ENCODE measurements at regions not wholly inside any gene's neighbourhood (a gene's known extent, or its start where the extent isn't known, plus 50 kb on each side); places are given as distances from the start of the nearest gene placed in this dataset.

DNA sequence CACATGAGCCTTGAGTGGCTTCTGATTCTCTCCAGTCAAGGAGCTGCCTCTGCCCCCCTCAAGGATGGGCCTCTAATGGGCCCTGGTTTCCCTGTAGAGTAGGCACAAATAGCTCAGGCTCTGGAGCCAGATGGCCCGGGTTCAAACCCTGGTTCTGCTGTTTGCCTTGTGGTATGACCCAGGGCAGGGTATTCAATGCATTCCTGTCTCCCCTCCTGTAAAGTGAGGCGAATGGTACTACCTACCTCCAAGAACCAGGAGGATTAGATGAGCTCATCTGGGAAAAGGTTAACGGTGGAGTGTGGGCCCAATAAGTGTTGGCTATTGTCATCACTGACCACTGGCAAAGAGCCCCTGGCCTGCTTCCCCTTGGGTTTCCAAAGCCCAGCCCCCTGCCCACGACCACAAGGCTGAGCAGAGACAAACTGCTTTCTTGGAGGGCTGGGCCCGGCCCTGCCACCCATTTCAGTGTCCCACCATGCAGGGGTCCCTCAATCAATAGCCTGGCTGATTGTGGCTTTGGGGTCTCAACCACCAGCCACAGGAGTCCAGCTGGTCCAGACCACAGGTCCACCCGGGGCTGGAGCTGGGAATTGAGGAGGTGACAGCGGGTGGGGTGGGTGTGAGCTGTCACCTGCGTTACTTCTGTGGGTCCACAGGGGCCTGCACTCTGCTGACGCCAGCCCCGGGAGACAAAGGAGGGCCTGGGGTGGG, 115.6 kb upstream of the RUNX3 start:
- DNase-seq = peak in 2 of 10 donors; percentile 55 to 69
- intact Hi-C loops (cut with DNase I) = no loop called here

GRCh38 chr1:25043228-25043580, 113.1 kb upstream of the RUNX3 start:
- intact Hi-C loops (cut with DNase I) = no loop called here
- DNase-seq = peak in 2 of 10 donors; percentile 52 to 62

DNA sequence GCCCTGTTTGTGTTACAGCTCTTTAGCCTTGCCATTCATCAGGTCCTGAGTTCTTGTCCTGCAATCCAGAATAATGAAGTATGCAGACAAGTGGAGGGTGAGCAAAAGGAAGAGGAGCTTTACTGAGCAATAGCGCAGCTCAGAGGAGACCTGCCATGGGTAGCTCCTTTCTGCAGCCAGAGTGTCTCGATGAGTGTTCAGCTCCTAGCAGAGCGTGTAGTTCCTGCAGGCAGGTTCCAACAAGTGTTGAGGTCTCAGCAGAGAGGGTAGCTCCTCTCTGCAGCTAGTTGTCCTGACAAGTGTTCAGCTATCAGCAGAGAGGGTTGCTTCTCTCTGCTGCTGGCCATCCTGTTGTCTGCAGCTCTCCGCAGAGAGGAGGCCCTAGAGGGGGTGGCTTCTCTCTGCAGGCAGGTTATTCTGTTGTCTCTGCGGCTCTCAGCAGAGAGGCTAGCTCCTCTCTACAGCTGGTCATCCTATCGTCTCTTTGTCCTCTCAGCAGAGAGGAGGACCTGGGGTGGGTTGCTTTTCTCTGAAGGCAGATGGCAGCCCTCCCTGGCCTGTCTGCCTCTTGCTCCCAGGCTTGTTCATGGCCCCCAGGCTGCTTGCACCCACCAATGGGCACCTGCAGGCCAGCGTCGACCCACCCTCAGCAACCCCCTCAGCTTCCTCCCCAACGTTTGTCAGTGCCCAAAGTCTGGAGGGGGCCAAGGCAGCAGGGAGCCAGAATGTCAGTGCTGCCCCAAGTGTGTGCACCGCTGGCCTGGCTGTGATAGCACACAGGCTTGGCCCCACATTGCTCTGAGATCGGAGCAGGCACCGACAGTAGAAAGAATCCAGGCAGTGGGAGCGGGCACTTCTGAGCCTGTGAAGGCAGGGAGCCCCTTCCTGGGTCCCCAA, 112.5 kb upstream of the RUNX3 start:
- intact Hi-C loops (cut with DNase I) = no loop called here
- DNase-seq = peak in 2 of 10 donors; percentile 41 to 73

DNA sequence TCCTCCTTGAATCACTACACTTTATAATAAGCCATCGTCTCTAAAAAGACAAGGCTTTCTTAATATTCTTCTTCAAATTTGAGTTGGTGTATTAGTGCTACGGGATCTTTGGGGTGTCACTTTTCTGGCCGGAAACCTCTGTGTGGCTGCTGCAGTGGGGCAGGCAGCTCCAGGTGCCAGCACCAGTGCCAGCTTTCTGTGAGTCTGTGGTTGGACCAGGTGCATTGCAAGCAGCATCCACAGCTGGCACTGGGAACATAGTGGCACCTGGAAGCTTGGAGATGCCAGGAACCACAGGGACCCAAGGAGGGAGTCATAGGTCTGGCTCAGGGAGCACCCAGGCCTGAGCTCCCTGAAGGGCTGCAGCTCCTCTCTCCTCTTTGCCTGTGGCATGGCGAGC, 111.8 kb upstream of the RUNX3 start:
- intact Hi-C loops (cut with DNase I) = no loop called here
- peak in 2 of 10 donors; percentile 4 to 61 for DNase-seq

GRCh38 chr1:25040122-25040685, 110.1 kb upstream of the RUNX3 start:
- intact Hi-C loops (cut with DNase I) = no loop called here
- DNase-seq = peak in 2 of 10 donors; percentile 40 to 77

DNA sequence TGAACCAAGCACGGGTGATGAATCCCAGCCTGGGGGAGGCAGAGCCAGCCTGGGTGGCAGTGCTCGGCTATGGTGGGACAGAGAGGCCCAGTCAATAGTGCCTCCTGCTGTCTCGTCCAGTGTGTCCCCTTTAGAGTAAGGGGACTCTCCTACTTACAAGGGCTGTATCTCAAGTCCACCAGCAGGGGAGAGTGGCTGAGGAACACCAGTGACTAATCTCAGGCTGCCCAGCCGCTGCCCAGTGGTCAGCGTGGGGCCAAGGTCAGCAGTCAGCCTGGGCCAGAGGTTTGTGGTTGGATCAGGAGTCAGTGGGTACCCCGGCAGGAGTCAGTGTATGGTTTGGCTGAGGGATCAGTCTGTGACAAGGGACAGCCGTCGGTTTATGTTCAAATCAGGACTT, 109.2 kb upstream of the RUNX3 start:
- intact Hi-C loops (cut with DNase I) = loop anchor here (5.0 kb wide), 1 partner anchor 107 kb away; the partner anchor contains the start of gene RUNX3
- peak in 2 of 10 donors; percentile 24 to 27 for DNase-seq

DNA sequence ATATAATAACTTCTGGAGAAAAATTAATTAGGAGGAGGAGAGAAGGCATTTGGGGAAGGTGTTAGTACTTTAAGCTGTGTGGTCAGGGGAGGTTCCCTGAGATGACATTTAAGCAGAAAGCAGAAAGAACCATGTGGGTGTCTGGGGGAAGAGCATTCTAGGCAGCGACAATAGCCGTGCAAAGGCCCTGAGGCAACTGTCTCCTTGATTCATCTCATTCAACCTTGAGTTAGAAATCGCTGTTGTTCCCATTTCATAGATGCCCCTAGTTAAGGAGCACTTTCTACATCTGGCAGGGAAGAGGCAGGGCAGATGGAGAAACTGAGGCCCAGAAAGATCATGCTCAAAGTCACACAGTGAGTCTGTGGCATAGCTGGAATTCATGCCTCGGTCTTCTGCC, 108.6 kb upstream of the RUNX3 start:
- intact Hi-C loops (cut with DNase I) = loop anchor here (5.0 kb wide), 1 partner anchor 106 kb away; the partner anchor contains the start of gene RUNX3

GRCh38 chr1:25037174-25038074, 107.3 kb upstream of the RUNX3 start:
- DNase-seq = peak in 2 of 10 donors; percentile 32 to 61
- intact Hi-C loops (cut with DNase I) = loop anchor here (2.0 to 5.0 kb wide), 2 partner anchors 105 to 167 kb away; partner anchors contain the start of gene RUNX3

More for the DNA sequence above, 108.6 kb upstream of the RUNX3 start:
- no peak for DNase-seq

GRCh38 chr1:25036117-25036546, 106.1 kb upstream of the RUNX3 start:
- intact Hi-C loops (cut with DNase I) = loop anchor here (2.0 to 5.0 kb wide), 2 partner anchors 104 to 169 kb away; partner anchors contain the start of gene RUNX3
- DNase-seq = no peak

DNA sequence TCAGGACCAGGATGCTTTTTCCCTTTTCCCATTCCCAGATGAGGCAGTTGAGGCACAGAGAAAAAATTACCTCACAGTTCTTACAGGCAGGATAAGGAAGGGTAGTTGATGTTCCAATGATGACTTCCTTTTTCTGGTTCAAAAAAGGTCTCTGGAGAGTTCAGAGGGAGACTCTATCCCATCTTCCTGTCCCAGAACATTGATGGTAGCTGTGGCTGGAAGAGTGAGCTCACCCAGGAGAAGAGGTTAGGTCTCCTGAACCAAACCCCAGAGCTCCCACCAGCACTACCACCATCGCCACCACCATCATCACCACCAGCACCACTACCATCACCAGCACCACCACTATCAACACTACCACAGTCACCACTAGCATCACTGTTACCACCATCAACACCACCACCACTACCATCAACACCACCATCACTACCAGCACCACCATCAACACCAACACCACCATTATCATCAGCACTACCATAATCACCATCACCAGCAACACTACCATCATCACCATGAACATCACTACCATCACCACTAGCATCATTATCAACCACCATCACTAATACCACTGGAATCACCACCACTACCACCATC, 105.5 kb upstream of the RUNX3 start:
- intact Hi-C loops (cut with DNase I) = loop anchor here (2.0 to 5.0 kb wide), 2 partner anchors 103 to 169 kb away; partner anchors contain the start of gene RUNX3
- DNase-seq = peak in 2 of 10 donors; percentile 19 to 36

DNA sequence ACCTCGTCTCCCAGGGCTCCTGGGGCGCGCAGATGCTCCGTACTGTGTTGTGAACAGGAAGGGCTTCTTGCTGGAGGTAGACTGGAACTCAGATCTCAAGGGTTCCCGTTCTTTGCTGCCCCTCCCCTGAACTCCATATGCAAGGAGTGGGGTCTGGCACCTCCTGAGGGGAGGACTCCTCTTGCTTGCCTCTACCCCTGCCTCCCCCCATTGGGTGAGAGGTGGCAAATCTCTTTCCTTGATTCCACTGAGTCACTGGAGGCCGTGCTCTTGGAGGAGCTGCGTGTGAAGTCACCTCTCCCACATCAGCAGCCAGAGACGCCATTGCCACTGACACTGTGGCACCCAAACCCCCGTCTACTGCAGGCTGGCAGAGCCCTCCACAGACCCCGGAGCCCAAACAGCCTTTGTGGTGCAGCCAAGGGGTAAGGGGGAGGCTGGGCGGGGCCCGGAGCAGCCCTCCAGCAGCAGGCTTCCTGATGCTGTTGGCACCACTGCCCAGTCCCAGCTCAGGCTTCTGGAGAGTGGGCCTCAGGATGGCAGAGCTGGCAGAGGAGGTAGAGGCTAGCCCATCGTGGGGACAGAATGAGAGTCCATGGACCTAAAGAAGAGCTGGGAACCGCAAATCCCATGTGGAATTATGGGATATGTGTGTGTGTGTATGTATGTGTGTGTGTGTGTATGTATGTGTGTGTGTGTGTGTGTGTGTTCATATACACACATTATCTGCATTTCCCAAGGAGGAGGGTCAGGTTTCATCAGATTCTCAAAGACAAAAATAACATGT, 104.9 kb upstream of the RUNX3 start:
- peak in 2 of 10 donors; percentile 39 to 64 for DNase-seq
- intact Hi-C loops (cut with DNase I) = loop anchor here (5.0 kb wide), 1 partner anchor 103 kb away; the partner anchor contains the start of gene RUNX3

- intact Hi-C loops (cut with DNase I) = no loop called here
- DNase-seq = peak in 7 of 10 donors; percentile 14 to 88 (median 46)
Measured at GRCh38 chr1:25033828-25034705, 104.0 kb upstream of the RUNX3 start.

GRCh38 chr1:25033030-25033827, 103.2 kb upstream of the RUNX3 start:
- intact Hi-C loops (cut with DNase I) = no loop called here
- DNase-seq = peak in 2 of 10 donors; percentile 58 to 68

- intact Hi-C loops (cut with DNase I) = no loop called here
- peak in 1 of 10 donors; percentile 45 for DNase-seq
Measured at GRCh38 chr1:25031966-25032667, 102.0 kb upstream of the RUNX3 start.

GRCh38 chr1:25031601-25031965, 101.5 kb upstream of the RUNX3 start:
- intact Hi-C loops (cut with DNase I) = no loop called here
- peak in 1 of 10 donors; percentile 11 for DNase-seq
